Islet precursor cell (in vitro differentiated cells): ENCODE measurements at regions not wholly inside any gene's neighbourhood (a gene's known extent, or its start where the extent isn't known, plus 50 kb on each side); places are given as distances from the start of the nearest gene placed in this dataset.
"Not testable (repeated sequence)": the region's sequence is repeated elsewhere in the genome, so short reads cannot be mapped to it uniquely, and the experiment has no call there.

Source experiments
- DNase-seq: peaks from one replicate; pipeline ENCODE4 v3.0.0-alpha.2; 2018

DNA sequence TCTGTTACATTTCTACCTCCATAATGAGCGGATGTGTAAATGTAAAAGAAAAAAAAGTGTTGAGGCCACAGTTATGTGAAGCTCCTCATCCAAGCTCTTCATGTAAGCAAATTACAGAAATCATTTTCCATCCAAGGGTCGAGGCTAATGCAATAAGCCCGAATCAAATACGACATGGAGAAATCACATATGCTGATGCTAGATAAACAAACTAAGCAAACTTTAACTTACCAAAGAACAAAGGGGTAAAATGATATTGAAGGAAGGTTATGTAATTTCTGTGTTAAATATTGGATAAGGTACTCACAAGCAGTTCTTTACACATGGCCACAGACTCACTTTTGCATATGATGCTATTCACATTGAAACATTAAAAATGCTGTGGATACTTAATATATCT is 310.2 kb upstream of the ID2 start:
- no peak for DNase-seq

DNA sequence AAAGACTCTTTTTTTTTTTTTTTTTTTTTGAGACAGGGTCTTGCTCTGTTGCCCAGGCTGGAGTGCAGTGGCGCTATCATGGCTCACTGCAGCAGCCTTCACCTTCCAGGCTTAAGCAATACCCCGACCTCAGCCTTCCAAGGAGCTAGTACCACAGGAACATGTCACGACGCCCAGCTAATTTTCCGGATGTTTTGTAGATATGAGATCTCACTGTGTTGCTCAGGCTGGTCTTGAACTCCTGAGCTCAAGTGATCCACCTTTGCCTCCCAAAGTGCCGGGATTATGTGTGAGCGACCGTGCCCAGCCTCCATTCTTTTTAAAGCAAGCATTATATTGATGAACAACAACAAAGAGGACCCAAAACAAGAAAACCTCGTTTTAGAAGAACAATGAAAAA is 307.1 kb upstream of the ID2 start:
- no peak for DNase-seq

DNA sequence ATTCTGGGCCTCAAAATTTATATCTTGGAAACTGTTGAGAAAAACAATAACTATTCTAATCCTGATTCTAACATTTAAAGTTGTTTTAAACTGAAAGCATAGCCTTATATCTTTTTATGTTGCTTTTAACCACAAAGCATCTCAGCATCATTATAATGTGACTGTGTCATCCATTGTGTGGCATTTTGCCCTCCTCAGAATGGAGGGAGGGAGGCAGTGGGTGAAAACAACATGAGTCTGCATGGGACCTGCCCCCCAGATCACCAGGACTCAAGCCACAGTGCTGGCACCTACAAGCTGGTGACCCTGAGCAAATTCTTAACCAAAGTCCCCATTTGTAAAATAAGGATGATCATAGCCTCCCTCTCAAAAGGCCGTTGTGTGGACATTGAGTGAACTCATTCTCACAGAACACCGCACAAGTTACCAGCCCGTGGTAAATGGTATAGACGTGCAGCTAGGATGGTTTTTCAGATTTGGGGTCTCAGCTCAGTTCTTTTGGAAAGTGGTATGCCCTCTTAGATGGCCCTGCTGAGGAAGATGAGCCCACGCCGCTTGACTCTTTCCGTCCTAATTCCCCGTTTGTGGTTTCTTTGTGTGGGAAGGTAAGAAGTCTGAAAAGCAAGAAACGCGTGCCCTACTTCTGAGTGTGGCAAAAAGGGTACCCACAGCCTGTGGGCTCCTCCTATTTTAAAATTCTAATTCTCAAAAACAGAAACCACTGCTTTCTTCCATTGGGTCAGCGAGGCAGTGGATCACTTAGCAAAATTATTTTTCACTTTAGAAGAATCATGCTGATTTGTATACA is 305.0 kb upstream of the ID2 start:
- no peak for DNase-seq

DNA sequence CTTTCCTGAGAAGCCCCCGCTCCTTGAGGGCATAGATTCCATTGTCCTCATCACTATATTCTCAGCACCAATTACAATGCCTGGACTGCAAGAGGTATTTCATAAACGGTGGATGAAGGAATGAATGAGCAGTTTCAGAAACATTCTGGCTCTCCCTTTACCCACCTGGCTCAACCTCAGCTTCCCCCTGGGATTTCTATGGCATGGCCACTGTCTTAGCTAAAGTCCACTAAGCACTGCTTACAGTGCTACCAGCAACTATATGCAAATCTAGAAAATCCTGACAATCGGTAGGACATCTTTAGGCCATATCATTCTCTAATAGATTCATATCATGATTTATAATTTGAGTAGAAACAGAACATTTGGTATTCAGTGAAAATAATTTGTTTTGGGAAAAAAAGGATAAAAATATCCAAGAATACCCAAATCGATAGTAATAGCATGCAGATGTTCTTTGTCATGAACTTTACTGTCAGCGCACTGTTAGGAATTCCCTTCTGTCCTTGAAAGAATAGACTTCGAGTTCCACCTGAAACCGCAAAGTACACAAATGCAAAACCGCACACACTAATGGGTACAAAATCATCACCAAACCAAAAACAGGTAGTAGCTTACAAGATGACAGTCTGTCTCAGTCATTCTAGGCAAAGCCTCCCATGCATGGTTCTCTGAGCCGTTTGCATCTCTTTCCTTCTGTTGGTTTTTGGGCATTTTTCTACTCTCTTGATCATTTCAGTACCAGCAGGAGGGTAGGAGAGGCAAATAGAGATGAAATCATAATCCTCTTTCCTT is 303.6 kb upstream of the ID2 start:
- DNase-seq, result no peak

DNA sequence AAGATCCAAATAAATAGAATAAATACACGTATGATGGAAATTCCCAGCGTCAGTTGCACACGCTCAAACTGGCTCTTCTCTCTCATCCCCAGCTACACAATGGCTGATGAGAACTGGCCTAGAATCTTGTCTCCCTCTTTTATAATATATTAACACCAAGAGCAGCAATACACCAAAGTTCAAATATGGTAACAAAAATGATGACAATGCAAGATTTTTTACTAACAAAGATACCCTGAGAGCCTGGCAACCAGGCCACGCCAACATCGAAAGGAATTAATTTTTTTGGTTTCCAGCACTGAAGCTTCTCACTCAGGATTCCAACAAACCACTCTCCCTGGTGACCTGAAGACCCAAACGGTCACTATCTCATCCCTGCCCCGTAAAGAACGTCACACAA is 302.7 kb upstream of the ID2 start:
- no peak for DNase-seq

DNA sequence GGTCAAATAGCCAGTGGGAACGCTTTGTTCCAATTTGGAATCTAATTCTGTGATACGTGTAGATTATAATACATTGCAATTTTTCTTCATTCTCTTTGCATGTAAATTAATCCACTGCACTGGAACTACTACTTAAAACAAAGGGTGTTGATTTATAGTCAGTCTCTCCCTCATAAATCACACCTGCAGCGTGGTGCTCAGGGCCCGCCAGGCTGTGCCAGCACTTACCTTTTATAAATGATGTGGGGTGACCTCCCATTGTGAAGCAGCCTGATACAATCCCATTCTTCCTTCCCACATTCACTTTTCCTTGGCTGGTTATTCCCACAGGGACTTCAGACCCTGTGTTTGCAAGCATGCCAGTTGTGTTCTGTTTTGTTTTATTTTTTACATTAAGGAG is 302.3 kb upstream of the ID2 start:
- DNase-seq, result no peak

DNA sequence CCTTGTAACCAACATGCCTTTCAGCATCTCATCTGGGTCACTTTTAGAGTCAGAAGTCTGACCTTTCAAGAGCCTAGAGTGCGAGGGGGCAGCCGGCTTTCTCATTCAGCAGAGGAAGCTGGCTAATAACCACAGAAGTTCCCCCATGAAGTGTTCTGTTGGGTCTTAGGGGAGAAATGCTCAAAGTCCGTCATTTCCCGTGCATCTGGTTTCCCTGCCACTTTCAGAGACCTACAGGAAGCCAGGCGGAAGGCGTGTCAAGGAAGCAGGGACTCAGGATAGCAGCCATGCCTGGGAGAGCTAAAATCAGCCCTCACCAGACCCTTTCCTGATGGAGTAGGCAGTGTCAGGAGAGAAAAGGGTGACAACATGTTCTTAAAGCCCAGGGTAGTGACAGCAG is 301.8 kb upstream of the ID2 start:
- DNase-seq, result no peak

DNA sequence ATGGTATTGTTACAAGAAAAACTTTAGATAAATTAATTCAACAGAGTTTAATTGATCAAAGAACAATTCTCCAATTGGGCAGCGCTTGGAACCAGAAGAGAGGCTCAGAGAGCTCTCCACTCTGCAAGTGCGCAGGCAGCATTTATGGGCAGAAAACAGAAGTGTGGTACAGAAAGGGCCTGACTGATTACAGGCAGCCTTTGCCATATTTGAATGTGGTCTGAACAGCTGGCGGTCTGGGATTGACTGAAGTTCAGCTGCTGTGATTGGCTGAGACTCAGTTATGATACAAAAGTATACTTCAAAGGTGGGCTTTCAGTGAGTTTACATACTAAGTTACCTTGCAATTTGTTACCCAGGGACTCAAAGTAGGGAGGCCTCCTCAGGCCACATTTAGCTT is 301.3 kb upstream of the ID2 start:
- DNase-seq, result no peak

DNA sequence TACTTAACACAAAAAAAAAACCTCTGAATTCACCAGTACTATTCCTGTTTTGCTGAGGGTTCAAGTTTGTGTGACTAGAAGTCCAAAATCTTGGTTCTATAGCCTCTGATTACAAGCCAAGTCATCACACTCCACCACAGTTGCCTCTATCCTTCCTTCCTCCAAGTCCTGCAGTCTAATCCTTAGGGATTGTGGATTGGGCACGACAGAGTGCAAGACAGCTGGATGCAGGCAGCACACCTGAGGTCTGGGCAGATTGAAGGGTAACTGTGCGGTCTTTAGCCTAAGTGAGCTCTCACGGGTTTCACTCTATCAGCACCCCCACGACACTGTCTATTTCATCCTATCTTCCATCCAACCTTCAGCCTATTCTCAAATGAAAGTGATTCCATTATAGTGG is 299.4 kb upstream of the ID2 start:
- DNase-seq, result no peak

DNA sequence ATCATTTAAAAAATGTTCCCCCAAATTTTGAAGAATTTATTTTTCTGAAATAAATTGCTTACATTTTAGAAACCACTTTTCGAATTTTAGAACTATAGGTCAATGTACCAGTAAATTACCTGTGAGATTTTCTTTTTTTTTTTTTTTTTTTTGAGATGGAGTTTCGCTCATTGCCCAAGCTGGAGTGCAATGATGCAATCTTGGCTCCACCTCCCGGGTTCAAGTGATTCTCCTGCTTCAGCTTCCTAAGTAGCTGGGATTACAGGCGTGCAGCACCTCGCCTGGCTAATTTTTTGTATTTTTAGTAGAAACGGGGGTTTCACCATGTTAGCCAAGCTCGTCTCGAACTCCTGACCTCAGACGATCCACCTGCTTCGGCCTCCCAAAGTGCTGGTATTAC is 295.1 kb upstream of the ID2 start:
- DNase-seq, result not testable (repeated sequence)

DNA sequence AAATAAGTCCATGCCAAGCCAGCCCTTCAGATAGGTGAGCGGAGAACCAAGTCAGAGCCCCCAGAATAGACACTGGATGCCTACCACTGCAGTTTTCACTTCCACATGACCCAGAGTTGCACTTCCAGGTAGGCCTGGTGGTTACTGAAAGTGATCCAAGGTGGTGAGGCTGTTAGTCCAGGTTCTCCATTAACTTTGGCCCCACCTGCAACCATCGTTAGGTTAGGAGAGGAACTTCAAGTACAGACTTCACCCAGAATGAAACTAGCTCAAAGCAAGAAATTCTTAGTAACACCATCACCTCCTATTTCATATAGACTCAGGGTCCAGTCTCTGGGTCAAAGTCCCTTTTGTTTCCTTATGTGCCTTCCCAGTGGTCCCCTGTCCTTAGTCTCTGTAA is 293.1 kb upstream of the ID2 start:
- no peak for DNase-seq

DNA sequence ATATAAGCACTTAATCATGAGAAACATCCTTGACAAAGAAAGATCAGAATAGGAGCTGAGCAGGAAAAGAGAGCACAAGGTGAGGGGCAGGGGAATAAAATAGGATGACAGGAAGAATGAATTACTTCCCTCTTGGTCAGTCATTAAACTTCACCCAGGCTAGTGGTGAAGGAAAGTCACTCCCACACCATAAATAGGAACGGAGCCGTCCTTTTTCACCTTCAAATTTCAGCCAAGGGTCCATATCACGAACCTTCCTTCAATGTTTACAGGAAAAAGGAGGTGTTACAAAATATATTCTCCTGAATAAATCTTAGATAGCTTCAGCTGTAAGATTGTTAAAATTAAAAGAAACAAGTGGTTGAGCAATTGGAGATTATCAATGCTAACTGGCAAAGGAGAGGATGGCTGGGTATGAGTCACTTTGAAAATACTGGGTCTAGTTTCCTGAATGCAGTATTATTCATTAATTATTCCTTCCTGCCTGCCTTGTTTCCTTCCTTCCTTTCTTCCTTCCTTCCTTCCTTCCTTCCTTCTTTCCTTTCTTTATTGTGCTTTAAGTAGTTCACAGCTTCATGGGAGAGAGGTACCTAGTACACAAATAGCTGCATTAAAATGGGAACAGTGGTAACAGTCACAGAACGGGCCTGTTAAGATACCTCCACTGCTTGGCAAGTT is 292.3 kb upstream of the ID2 start:
- DNase-seq, result no peak

DNA sequence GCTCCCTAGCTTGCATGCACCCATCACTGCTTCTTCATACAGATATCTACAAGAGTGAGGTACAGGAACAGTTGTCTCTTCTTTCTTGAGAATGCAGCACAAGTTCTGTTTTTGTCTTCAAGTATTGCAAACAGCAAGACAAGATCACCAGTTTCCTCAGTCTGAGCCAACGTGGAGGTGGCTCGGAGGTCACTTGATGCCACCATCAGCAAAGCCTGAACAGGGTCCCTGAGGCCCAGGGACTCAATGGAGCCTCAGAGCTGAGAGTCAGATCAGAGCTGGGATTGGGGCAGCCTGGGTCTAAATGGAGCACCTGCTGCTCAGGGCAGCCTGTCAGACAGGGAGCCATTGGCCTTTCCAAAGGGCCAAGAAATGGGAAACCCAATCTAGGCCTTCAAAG is 290.7 kb upstream of the ID2 start:
- no peak for DNase-seq

DNA sequence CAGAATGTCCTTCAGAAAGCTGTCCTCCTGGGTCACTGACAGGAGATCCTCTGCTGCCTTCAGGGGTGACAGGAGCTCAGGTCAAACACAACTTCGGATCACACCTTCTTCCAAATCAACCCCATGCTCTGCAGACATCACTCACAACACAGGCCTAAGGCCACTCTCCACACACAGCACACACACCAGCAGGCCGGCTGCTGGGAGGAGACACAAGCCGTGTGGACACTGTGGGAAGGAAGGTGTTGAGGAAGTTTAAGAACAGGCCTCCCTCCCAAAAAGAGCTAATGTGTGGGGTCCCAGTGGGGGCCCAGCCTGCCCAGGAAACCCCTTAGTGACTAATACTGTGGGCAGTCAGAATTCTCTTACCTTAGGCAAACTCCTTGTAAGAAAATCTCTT is 290.3 kb upstream of the ID2 start:
- DNase-seq, result peak; percentile 32

DNA sequence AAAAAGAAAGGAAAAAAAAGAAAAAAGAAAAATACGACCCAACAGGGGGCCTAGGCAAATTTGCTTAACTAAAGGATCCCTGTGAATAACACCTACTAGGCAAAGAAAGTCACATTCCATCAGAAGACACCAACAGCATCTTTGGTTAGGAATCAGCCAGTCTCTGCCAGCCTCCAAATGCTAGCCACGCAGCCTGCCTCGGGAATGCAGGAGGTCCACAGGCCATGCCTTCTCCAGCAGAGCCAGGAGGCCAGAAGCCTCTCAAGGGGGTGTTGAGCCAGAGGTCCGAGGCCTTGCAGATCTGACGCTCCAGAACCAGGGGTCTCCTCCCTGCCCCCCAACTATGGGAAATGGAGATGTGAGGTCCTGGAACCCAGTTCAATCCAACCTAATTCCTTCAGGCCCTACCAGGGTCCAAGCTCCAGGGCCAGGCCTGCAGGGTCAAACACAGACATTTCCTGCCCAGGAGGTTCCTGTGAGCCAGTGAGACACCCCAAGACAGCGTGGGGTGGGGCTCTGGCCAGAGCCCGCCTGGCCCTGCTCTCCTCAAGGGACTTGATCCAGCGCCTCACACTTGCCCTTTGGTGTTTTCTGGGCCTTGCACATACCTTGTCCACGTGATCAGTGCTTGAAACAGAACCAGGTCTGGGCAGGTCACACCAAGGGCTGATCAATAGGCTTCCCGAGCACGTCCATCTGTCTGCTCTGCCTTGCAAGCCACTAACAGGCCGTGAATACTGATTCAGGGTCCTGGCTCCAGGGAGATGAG is 289.6 kb upstream of the ID2 start:
- DNase-seq, result peak; percentile 37

DNA sequence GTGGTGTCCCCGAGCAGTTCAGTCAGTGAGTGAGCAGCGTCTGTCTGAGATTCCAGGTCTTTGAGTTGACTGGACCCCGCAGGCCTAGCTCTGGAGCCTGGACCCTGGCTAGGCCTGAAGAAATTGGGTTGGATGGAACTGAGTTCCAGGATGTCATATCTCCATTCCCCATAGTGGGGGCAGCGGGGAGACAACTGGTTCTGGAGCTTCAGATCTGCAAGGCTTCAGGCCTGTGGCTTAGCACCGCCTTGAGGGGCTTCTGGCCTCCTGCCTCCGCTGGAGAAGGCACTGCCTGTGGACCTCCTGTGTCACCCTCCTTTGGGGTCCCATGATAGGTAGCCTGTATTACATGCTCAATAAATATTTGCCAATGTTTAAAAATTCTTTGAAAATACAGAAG is 288.4 kb upstream of the ID2 start:
- no peak for DNase-seq

DNA sequence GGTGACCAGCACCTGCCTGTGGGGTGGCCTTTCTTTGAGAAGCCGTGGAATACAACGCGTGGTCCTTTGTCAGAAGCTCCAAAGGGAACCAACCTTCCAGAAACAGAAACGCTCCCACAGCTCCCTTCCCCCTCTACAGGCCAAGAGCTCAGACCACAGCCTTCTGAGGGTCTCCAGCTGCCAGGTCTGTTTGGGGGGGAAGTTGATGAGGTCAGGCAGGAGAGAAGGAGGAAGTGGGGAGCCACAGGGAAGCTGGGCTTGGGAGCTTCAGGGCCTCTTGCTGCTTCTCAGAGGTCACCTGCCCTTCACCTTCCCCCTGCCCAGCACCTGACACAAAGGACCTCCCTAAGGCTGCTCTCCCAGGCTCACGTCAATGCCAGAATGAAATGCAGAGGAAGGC is 287.7 kb upstream of the ID2 start:
- peak; percentile 33 for DNase-seq

DNA sequence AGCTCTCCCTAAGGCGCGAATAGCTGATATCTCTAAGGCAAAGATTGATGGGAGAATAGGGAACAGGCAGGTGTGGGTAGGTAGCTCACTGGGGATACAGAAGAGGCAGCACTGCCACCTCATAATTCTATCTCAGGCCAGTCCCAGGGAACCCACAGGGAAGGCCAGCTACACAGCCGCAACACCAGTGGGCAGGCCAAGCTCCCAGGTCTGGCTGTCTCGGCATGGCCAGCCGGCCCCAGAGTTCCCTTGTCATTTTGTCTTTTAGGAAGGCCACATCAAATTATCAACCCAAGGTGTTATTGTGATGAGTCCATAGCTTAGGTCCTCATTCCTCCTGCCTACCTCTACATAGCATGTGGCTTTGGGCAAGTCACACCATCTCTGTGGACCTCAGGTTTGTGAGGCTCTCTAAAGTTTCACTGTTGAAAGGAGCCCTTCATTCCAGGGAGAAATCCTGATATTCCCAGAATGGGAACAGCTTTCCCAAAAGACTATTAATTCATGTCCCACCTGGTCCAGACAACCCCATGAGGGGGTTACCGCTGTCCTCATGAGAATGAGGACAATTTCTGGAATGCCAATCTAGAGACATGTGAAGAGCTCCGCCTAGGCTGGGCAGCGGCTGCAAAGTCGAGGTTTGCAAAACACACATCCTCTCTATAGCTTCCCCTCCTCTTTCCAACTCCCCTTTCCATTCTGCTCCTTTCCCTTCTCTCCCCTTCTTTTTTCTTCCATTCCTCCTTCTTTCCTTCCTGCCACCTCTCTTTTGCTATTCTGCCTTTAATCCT is 287.1 kb upstream of the ID2 start:
- DNase-seq, result peak; percentile 43

DNA sequence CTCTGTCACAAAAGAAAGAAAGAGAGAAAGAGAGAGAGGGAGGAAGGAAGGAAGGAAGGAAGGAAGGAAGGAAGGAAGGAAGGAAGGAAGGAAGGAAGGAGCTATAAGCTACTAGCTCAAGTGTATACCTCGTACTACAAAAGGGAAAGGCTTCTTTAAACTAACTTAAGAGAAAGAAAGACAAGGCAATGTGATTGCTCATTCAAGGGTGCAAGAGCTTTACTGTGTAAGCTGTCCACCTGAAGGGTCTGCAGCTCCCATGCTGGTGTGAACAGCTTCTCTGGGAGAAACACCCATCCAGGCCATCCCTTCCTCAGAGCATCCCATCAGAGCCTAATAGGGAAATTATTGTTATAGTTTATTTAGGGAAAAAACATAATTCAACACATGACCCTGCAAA is 286.1 kb upstream of the ID2 start:
- no peak for DNase-seq

DNA sequence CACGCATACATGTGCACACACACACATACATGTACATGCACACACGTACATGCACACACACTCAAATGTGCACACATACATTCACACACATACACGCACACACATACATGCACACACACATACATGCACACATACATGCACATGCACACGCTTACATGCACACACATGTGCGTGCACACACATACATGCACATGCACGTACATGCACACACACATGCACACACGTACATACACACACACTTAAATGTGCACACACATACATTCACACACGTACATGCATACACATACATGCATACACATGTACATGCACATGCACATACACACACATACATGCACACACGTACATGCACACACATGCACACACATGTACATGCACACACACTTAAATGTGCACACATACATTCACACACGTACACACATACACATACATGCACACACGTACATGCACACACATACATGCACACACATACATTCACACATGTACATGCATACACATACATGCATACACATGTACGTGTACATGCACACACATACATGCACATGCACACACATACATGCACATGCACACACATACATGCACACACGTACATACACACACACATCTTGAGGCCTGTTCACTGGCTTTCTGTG is 283.7 kb upstream of the ID2 start:
- DNase-seq, result no peak

DNA sequence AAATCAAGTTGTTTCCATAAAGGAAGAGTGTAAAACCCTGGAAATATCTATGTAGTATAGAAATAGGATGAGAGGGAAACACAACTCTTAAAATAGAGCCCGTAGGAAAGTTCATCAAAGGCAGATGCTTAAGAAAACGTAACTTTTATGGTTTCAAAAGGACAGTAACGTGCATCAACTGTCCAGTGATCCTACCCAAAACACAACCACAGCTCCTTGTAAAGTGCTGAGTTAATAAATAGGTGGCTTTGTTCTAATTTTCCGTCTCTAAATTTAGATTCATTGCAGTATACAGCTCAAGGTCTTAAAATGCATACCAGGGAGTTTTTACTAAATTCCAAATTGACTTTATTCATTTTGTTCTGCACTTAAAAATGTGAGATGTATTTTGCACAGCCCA is 282.1 kb upstream of the ID2 start:
- DNase-seq, result no peak

DNA sequence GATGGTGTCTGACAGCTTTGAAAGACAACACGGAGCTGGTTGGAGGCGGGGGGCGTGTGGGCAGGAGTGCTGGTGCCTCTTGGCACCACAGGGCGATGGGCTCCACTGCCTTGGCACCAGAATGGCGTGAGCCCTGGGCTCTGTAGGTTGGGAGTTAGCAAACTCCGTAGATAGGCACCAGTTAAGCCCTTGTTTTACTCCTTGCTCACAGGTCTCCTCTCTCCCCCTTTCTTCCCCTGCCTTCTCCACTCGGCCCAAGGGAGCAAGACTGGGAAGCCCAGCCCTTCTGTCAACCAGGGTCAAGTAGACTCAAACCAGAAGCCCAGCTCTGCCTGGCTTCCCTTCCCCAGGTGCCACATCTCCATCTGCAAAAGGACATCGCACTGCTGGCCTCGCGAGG is 281.7 kb upstream of the ID2 start:
- DNase-seq, result no peak
